ENCODE measurements at regions not wholly inside any gene's neighbourhood (a gene's known extent, or its start where the extent isn't known, plus 50 kb on each side); places are given as distances from the start of the nearest gene placed in this dataset.
"Not testable (repeated sequence)": the region's sequence is repeated elsewhere in the genome, so short reads cannot be mapped to it uniquely, and the experiment has no call there.

DNA sequence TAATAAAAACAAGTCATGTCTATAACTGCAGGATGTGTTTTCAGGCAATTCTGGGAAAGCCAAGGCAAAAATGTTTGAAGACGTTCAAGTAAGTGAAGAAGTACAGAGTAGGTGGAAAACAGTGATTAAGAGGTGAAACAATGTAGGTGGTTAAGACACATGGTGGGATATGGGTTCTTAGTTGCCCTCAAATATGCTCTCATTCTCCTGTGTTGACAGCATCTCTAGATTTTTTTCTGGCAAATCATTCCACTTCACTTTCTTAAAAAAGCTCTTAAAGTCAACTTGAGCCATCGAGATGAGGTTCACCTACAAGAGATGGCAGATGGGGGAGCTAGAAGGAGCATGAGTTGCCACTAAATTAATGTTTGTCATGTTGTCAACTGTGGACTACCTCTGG, 1041.0 kb upstream of the CNTN5 start:
- no peak for DNase-seq

DNA sequence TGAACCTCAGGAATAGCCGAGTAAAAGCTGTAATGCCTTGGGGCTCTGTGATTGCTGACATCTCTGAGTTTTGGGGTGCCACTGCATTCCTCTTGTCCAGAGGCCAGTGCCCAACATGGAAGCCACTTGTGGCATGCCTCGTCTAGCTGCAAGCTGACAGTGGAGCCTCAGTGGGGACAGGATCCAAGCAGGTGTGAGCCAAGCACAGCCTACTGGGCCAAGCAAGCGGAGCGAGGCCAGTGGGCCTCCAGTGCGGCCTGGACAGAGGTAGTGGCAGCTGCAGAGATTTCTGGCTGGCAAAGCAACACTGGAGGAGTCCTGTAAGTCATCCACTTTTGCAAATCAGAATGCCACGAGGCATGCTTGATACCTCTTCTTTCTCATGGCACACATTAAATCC, 1038.2 kb upstream of the CNTN5 start:
- no peak for DNase-seq

DNA sequence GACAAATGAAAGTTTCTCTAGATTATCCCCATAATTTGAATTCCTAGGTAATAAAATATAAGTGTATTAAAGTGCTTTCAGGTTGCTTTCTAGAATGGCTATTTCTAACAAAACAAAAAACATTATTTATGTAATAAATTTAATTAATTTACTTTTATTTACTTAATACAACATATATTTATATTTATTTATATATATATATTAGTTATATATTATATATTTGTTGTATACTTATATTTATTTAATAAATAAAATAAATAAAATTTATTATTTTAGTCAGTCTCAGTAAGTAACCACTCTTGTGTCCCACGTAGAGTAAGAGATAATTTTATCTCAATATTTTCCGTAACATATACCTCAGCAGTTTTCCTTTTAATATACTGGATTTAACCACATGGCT, 1031.6 kb upstream of the CNTN5 start:
- no peak for DNase-seq

DNA sequence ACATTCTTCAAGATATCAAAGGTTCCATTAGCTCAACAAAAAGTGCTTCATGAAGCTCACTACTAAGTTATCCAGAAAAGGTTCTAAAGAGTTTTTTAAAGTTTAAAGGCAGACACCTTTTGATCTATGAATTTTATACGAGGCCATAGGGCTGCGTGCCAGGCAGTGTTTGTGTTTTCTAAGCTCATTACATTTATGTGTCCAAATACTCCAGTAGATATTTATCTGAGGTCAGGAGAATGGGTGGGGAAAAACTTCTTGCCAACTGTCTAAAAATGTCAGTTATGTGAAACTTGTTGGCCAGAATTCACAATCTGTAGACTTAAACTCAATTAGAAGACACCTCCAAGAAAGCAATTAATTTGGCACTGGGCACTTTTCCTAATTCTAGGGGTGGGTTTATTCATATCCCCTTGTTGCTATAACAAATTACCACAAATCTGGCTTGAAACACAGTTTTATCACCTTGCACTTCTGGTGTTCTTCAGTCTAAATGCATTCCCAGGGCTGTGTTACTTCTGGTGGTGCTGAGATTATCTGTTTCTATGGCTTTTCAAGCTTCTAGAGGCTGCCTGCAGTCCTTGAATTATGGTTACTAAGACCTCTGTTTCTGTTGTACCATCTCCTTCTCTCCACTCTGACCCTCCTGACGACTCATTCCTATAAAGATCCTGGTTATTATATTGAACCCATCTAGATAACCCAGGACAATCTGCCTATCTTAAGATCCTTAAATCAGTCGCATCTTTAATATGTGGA, 1030.4 kb upstream of the CNTN5 start:
- no peak for DNase-seq

DNA sequence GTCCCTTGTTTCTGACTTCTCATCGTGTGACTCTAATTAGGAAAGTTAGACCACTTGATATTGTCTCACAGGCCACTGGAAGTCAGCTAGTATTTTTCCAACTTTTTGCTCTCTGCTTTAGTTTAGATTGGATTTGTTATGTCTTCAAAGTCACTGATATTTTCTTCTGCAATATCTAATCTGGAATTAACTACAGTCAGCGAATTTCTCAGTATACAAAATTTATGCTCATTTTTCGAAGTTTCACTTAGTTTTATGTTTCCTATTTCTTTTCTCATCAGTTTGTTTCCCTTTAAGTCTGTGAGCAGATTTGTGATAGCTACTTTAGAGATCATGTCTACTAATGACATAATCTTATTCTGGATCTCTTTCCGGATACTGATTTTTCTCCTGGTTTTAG, 1027.2 kb upstream of the CNTN5 start:
- DNase-seq, result no peak

DNA sequence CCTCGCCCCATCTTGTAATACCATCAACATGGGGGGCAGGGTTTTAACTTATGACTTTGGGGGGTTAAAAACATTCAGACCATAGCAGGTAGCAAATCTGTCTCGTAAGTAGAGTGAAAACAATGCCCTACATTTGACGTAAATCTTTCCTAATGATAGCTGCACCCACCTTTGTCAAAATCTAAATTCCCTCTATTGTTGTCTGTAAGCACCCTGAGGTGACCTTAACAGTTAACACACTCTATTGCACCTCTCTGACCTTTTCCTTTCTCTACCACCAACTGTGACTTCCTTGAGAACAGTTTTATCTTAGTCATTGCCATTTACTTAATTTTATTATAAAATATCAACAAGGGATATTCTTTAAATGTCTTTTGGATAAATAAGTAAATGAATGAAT, 1024.9 kb upstream of the CNTN5 start:
- no peak for DNase-seq

DNA sequence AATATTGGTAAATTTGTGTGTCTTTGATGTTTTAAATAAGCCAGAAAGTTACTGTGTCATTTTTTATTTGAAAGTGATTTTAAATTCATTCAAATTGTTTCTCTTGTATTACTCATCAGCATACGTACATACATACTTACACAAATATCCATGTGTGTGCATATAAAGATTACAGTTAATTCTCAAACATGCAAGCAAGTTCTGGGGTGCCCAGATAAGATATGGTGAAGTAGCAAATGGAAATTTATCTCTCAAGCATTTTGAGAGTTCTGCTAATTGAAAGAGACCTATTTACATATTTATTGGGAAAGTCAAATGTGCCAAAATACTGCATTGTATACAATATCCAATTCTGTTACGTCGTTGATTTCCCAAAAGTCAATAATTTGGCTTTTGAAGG, 1024.0 kb upstream of the CNTN5 start:
- DNase-seq, result no peak

DNA sequence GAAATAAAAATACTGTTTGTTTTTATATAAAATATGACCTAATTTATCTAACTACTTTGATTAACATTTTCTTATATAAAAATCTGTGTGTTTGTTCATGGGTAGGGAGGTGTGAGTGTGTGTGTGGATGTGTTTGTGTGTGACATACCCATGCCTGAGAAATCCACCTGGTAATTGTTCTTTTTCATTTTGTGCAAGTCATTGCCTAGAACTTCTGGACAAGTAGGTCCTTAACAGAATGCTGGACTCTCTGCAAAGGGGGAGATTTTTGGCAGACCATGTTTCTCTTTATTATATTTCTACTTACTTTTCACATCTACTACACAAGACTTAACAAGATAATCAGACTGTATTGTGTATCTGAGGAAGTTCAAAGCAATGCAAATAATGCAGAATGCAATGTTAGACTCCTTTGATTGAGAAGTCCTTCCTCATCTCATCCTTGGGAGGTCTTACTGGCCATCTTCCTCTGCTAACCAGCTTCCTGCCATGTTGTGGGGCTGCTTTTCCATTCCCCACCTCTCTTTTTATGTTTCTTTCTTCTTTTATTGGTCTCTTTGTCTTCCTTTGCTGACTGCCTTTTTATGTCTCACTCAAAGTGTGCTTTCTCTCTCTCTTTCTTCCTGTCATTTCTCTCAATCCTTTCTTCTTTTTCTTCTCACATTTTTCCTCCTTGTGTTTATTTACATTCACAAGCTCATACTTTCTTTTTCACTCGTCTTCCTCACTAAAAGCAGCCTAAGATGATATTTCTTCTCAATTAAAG, 1017.0 kb upstream of the CNTN5 start:
- no peak for DNase-seq

DNA sequence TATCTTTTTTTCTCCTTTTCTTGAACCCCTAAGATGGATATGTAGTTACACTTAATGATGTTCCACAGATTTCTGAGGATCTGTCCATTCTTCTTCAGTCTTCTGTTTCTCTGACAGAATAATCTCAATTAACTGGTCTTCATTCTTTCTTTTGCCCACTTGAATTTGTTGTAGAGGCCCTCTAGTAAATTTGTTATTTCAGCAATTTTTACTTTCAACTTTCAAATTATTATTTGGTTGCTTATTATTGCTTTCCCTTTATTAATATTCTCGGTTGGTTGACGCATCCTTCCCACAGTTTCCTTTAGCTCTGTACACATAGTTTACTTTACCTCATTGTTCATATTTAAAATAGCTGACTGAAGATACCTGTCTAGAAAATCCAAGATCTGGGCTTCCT, 1013.7 kb upstream of the CNTN5 start:
- DNase-seq, result no peak

DNA sequence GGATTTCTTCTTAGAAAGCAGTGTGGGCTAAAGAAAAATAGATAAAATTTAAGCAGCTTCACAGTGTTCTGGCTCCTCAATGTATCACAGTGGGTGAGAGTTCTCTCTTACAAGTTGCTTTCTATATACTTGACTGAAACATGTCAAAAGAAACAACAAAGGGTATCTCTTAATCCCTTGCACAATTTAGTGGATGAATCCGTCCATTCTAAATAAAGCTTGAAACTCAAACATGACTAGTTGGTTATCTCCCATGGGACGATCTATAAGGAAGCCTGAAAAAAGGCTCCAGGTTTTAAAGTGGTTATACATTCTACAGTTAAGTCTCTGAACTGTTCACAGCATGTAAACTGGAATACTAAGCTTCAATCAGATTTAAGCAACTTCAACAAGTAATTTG, 993.1 kb upstream of the CNTN5 start:
- DNase-seq, result no peak

DNA sequence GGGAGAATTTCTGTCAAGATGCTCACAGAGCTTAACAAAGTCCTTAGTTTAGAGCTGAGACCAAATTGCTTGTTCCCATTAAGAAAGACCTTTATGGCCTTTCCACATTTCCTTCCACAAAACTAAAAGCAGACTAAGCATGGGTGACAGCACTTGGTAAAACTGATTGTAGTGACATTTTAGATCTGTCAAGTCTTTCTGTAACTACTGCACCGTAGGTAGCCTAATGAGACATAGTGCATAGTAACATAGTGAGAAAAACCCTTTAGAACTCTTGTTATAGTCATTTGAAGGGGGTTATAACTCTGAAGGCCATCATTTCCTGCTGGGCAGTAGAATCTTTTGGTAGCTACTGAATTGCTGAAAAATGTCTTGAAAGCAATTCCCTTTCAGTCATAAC, 990.9 kb upstream of the CNTN5 start:
- DNase-seq, result no peak

DNA sequence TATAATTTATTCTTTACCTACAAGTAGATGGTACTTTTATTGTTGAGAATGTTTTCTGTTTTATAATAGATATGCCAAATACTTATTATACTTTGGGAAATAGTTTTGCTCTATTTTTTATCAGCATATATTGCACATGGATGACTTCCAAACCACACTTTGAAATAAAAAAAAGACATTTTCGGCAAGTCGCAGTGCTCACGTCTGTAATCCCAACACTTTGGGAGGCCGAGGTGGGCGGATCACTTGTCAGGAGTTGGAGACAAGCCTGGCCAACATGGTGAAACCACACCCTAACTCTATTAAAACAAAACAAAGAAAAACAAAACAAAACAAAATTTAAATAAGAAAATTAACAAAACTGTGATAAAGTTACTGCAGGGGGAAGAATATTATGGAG, 983.9 kb upstream of the CNTN5 start:
- DNase-seq, result no peak

DNA sequence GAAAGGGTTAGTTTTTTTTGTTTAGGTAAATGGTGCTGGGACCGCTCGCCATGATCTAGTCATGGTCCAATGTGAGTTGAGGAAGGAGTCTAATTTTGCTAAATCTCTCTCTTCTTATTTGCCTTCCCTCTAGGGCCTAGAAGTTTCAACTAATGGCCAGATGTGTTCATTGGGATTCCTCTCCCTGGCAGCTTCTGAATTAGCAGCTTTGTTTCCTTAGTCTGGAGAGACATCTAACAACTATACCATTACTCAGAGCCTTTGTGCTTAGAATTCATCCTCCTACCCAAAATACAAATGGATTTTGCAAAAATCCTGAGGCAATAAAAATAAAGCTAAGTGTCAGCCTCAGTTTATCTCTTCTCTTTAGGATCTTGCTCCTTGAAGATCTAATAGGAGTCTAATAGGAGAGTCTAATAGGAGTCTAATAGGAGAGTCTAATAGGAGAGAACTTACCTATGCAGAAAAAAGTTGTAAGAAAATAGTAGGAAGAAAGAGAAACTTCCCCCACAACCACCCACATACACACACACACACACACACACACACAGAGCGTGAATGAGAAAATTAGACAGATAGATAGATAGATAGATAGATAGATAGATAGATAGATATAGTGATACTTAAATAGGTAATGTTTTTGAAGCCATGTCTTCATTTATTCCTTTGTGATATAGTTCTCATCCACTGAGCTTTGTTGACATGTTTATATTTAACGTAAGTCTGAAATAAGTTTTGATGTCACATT, 980.5 kb upstream of the CNTN5 start:
- DNase-seq, result no peak

DNA sequence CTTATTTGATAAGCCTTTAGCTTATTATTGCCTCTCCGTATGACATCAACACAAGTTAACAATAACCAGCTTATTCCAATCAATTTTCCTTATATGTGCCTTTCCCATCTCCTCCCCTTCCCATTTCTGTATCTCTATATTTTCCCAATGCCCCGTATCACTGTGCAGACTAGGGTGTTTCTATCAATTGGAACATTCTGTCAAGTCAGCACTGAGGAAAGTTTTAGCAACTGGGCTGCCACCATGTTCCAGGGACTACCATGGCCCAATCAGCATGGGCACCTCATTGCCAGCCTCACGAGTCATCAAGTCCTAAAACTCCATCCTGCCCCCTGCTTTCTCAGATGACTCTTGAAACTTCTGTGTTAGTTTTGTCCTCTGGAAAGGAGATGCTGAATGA, 973.1 kb upstream of the CNTN5 start:
- DNase-seq, result no peak

DNA sequence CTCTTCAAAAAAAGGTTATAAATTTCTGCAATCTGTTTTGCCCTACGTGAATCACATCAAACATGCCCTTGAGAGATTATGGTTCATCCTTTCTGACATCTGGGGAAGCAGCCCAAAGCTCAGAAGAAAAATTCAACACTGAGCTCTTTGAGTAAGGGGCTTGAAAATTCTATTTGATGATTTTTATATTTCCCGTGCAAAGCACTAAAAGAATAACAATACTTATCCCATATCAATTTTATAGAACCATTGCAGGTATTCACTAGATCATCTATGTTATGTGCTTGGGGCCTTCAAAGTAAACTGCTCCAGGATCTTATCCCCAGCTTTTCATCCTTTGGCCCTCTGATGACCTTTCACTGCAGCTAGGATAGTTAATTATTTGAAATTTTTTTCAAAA, 966.9 kb upstream of the CNTN5 start:
- no peak for DNase-seq

DNA sequence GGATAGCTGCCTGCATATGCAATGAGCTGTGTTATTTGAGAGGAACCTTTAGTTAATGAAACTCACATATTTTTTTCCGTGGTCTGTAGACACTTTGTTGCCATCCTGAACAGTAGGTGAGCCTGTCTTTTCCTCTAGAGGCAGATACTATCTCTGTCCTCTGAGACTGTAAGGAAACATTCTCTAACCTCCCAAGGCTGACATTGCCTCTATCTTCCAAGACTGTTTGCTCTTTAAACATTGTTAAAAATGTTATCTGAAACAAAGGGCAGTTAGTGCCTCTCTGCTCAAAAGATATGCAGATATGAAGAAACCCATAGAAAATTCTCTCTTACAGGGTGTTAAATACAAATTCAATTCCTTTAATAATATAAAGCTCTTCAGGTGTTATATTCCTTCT, 963.8 kb upstream of the CNTN5 start:
- DNase-seq, result no peak

DNA sequence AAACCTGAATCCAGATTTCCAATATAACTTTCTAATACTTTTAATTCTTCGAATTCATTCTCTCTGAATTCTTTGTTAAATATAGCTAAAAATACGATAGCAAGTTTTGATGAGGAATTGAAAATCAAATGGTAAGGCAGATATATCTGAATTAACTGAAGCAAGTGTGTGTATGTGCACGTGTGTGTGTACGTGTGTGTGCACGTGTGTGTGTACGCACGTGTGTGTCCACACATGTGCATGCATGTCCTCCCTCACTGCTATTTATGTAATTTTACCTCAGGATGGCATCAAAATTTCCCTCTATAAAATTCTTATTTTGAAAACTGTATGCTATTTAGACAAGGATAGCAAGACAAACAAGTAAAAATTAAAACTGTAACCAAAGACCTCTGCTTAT, 961.3 kb upstream of the CNTN5 start:
- DNase-seq, result no peak

DNA sequence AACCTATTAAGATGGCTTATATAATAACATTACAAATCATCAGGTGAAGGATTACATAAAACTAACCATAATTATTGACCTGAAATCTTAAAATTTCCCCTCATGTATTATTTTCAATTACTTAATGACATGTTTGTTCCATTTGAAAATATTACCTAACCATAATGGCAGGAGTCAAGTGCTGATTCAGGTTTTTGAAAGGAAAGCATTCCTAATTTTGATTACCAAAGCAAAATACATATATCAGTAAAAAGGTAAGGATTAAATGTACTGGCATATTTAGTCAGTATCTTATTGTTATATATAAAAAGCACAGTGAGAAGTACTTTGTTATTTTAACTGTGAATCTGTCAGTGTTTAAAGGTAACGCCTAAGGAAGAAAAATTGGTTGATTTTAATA, 960.0 kb upstream of the CNTN5 start:
- no peak for DNase-seq

DNA sequence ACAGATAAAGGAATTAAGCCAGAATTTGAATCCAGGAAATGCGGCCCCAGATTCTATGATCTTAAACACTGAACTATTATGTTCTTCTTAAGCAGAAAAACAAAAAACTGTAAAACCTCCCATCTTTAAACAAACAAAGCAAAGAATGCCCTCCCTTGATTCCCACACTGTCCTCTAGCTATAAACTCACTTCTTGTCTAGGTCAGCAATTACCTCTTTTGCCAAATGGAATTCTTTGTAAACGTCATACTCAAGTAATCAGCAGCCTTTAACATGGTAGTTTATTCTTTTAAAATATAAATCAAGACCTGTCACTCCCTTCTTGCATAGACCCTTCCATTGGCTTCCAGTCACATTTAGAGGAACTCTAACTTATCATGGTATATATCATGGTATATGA, 958.9 kb upstream of the CNTN5 start:
- DNase-seq, result no peak

DNA sequence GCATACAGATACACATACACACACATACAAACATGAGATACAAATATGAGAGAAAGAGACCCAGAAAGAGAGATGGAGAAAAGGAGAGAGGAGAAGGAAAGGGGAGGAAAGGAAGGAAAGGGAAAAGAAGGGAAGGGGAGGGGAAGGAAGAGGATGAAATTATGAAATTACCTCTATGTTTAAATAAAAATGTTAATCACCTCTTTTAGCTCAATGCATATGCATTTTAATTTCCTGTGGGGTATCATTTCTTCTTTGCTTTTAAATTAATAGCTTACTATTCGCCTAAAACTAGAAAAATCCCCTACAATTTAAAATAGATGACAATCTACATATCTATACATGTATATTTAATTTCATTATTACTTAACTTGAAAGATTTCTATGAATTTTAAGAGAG, 958.0 kb upstream of the CNTN5 start:
- DNase-seq, result no peak

DNA sequence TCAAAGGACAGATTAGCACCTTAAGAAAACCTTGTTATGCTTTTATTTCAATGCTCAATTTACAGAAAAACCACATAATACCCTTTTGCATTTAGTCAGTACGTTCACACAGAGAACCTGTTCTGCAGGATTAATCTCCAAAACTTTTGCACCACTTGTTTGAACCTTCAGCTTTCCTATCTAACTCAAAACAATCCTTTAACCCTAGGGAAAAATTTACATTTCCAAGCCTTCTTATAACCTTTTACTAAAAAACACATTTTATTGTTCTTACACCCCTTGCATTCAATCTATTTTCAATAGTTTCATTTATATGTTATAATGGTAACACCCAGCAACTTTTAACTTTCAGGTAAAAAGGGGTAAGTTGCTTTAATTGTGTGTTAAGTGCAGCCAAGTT, 952.5 kb upstream of the CNTN5 start:
- no peak for DNase-seq

DNA sequence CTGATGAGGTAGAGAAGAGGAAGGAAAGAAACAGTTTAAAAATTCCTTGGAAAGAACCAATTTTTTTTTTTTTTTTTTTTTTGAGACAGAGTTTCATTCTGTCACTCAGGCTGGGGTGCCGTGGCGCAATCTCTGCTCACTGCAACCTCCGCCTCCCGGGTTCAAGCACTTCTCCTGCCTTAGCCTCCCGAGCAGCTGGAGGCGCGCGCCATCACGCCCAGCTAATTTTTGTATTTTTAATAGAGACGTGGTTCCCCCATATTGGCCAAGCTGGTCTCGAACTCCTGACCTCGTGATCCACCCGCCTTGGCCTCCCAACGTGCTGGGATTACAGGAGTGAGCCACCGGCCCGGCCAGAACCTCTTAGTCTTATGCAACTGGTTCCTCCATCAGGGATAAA, 951.6 kb upstream of the CNTN5 start:
- not testable (repeated sequence) for DNase-seq

DNA sequence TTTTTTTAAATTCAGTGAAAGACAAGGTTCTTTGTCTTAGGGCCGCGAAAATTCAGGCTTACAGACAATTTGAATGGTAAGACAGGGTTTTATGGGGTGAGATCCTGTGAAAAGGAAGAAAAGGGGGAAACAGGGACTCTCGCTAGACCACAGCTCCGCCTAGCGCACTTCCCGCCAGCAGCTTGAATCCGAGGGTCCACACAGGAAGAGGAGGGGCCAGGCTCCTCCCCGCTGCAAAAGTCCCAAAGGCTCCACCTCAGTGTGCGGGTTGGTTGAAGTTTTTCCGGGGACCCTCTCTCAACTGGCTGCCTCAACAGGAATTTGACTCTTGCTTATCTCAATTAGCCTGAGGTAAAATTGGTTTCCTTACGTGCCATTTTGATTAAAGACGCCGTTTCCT, 950.9 kb upstream of the CNTN5 start:
- no peak for DNase-seq

DNA sequence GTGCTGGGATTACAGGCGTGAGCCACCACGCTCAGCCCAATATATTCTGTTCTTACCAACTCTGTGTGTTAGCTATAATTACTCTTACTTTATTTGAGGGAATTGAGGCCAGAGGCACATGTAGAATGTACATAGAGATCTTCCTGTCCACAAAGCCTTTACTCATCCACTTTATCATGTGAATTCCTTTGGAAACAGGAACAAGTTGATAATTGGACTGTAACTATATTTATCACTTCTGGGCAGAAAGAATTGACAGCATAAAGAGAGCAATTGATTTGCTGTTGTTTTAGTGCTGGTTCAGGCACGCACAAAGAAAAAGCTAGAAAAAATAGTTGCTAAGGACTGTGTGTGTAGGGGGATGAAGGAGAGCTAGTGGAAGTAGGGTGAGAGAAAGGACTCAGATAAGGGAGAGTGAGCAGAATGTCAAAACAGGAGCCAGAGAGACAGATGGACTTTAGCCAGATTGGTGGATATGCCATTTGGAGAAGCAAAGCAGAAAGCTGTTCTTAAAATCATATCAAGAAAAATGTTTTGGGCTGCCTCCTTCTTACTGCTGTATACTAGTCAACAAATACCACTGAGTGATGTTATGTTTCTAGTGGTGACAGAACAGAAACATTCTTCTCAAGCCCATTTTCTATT, 929.8 kb upstream of the CNTN5 start:
- no peak for DNase-seq
